ENCODE measurements at regions not wholly inside any gene's neighbourhood (a gene's known extent, or its start where the extent isn't known, plus 50 kb on each side); places are given as distances from the start of the nearest gene placed in this dataset.
A peak's percentile ranks its signal among the peaks of the same experiment; 100 is the strongest.

- Histone ChIP-seq H3K9me3 (ENCODE audit: control insufficient read depth in 2 of 2, insufficient read depth in 1 of 2, low read length in 1 of 2) (no peaks in the 10 kb centered on the region), H3K4me1 (ENCODE audit: control insufficient read depth in 2 of 2, insufficient read depth in 2 of 2, low read length in 2 of 2) (no peaks in the 10 kb centered on the region), H3K36me3 (ENCODE audit: control insufficient read depth in 2 of 2, insufficient read depth in 2 of 2, low read length in 1 of 2) (no peaks in the 10 kb centered on the region), H3K4me3 (ENCODE audit: low read length in 2 of 2) (no peak overlapping the region), H3K27ac (ENCODE audit: low read depth in 1 of 2, low read length in 1 of 2) (no peak overlapping the region), H3K27me3 (ENCODE audit: control insufficient read depth in 2 of 2, insufficient read depth in 1 of 2, low read length in 1 of 2) (peaks cover 3% of the 10 kb centered on the region in 2 donors)
- 96% methylated on average over 4 of the region's 4 CpGs for WGBS
- DNase-seq (ENCODE audit: low read depth in 6 of 9, low spot score in 9 of 9), result no peak
Measured at GRCh38 chr22:22779213-22779612, 108.4 kb upstream of the IGLL5 start.

GRCh38 chr22:22783575-22783974 is 104.0 kb upstream of the IGLL5 start:
- DNase-seq (ENCODE audit: low read depth in 6 of 9, low spot score in 9 of 9), result no peak
- Histone ChIP-seq H3K27ac (ENCODE audit: low read depth in 1 of 2, low read length in 1 of 2) (no peak overlapping the region), H3K9me3 (ENCODE audit: control insufficient read depth in 2 of 2, insufficient read depth in 1 of 2, low read length in 1 of 2) (no peaks in the 10 kb centered on the region), H3K4me3 (ENCODE audit: low read length in 2 of 2) (no peak overlapping the region), H3K4me1 (ENCODE audit: control insufficient read depth in 2 of 2, insufficient read depth in 2 of 2, low read length in 2 of 2) (no peaks in the 10 kb centered on the region), H3K27me3 (ENCODE audit: control insufficient read depth in 2 of 2, insufficient read depth in 1 of 2, low read length in 1 of 2) (peaks cover 3 to 21% of the 10 kb centered on the region in 2 donors), H3K36me3 (ENCODE audit: control insufficient read depth in 2 of 2, insufficient read depth in 2 of 2, low read length in 1 of 2) (no peaks in the 10 kb centered on the region)
- WGBS, result 80% methylated on average over 3 of the region's 3 CpGs

GRCh38 chr22:22784249-22785039 is 103.2 kb upstream of the IGLL5 start:
- Histone ChIP-seq H3K9me3 (ENCODE audit: control insufficient read depth in 2 of 2, insufficient read depth in 1 of 2, low read length in 1 of 2) (no peaks in the 10 kb centered on the region), H3K36me3 (ENCODE audit: control insufficient read depth in 2 of 2, insufficient read depth in 2 of 2, low read length in 1 of 2) (no peaks in the 10 kb centered on the region), H3K27me3 (ENCODE audit: control insufficient read depth in 2 of 2, insufficient read depth in 1 of 2, low read length in 1 of 2) (peaks cover 3 to 21% of the 10 kb centered on the region in 2 donors), H3K4me1 (ENCODE audit: control insufficient read depth in 2 of 2, insufficient read depth in 2 of 2, low read length in 2 of 2) (no peaks in the 10 kb centered on the region), H3K27ac (ENCODE audit: low read depth in 1 of 2, low read length in 1 of 2) (no peak overlapping the region), H3K4me3 (ENCODE audit: low read length in 2 of 2) (no peak overlapping the region)
- DNase-seq (ENCODE audit: low read depth in 6 of 9, low spot score in 9 of 9), result no peak
- 92% methylated on average over 3 of the region's 3 CpGs for WGBS

GRCh38 chr22:22785316-22786065 is 102.1 kb upstream of the IGLL5 start:
- Histone ChIP-seq H3K9me3 (ENCODE audit: control insufficient read depth in 2 of 2, insufficient read depth in 1 of 2, low read length in 1 of 2) (no peaks in the 10 kb centered on the region), H3K27me3 (ENCODE audit: control insufficient read depth in 2 of 2, insufficient read depth in 1 of 2, low read length in 1 of 2) (peaks cover 3 to 20% of the 10 kb centered on the region in 2 donors), H3K27ac (ENCODE audit: low read depth in 1 of 2, low read length in 1 of 2) (no peak overlapping the region), H3K4me3 (ENCODE audit: low read length in 2 of 2) (no peak overlapping the region), H3K36me3 (ENCODE audit: control insufficient read depth in 2 of 2, insufficient read depth in 2 of 2, low read length in 1 of 2) (no peaks in the 10 kb centered on the region), H3K4me1 (ENCODE audit: control insufficient read depth in 2 of 2, insufficient read depth in 2 of 2, low read length in 2 of 2) (peaks cover 0 to 2% of the 10 kb centered on the region in 2 donors)
- no peak for DNase-seq (ENCODE audit: low read depth in 6 of 9, low spot score in 9 of 9)
- WGBS, result 92% methylated on average over 13 of the region's 13 CpGs

- Histone ChIP-seq H3K4me1 (ENCODE audit: control insufficient read depth in 2 of 2, insufficient read depth in 2 of 2, low read length in 2 of 2) (peaks cover 0 to 2% of the 10 kb centered on the region in 2 donors), H3K27ac (ENCODE audit: low read depth in 1 of 2, low read length in 1 of 2) (no peak overlapping the region), H3K27me3 (ENCODE audit: control insufficient read depth in 2 of 2, insufficient read depth in 1 of 2, low read length in 1 of 2) (peaks cover 3 to 17% of the 10 kb centered on the region in 2 donors), H3K9me3 (ENCODE audit: control insufficient read depth in 2 of 2, insufficient read depth in 1 of 2, low read length in 1 of 2) (no peaks in the 10 kb centered on the region), H3K36me3 (ENCODE audit: control insufficient read depth in 2 of 2, insufficient read depth in 2 of 2, low read length in 1 of 2) (no peaks in the 10 kb centered on the region), H3K4me3 (ENCODE audit: low read length in 2 of 2) (no peak overlapping the region)
- no peak for DNase-seq (ENCODE audit: low read depth in 6 of 9, low spot score in 9 of 9)
- WGBS, result 85% methylated on average over 18 of the region's 18 CpGs
Measured at GRCh38 chr22:22786301-22787115, 101.1 kb upstream of the IGLL5 start.

GRCh38 chr22:22787151-22787550 is 100.5 kb upstream of the IGLL5 start:
- Histone ChIP-seq H3K9me3 (ENCODE audit: control insufficient read depth in 2 of 2, insufficient read depth in 1 of 2, low read length in 1 of 2) (no peaks in the 10 kb centered on the region), H3K36me3 (ENCODE audit: control insufficient read depth in 2 of 2, insufficient read depth in 2 of 2, low read length in 1 of 2) (no peaks in the 10 kb centered on the region), H3K4me1 (ENCODE audit: control insufficient read depth in 2 of 2, insufficient read depth in 2 of 2, low read length in 2 of 2) (peaks cover 0 to 2% of the 10 kb centered on the region in 2 donors), H3K27ac (ENCODE audit: low read depth in 1 of 2, low read length in 1 of 2) (no peak overlapping the region), H3K4me3 (ENCODE audit: low read length in 2 of 2) (no peak overlapping the region), H3K27me3 (ENCODE audit: control insufficient read depth in 2 of 2, insufficient read depth in 1 of 2, low read length in 1 of 2) (peaks cover 3 to 17% of the 10 kb centered on the region in 2 donors)
- no peak for DNase-seq (ENCODE audit: low read depth in 6 of 9, low spot score in 9 of 9)
- WGBS, result 96% methylated on average over 6 of the region's 6 CpGs

GRCh38 chr22:22787786-22788459 is 99.7 kb upstream of the IGLL5 start:
- Histone ChIP-seq H3K4me1 (ENCODE audit: control insufficient read depth in 2 of 2, insufficient read depth in 2 of 2, low read length in 2 of 2) (peaks cover 0 to 2% of the 10 kb centered on the region in 2 donors), H3K9me3 (ENCODE audit: control insufficient read depth in 2 of 2, insufficient read depth in 1 of 2, low read length in 1 of 2) (no peaks in the 10 kb centered on the region), H3K4me3 (ENCODE audit: low read length in 2 of 2) (no peak overlapping the region), H3K27me3 (ENCODE audit: control insufficient read depth in 2 of 2, insufficient read depth in 1 of 2, low read length in 1 of 2) (peaks cover 0 to 17% of the 10 kb centered on the region in 2 donors), H3K36me3 (ENCODE audit: control insufficient read depth in 2 of 2, insufficient read depth in 2 of 2, low read length in 1 of 2) (no peaks in the 10 kb centered on the region), H3K27ac (ENCODE audit: low read depth in 1 of 2, low read length in 1 of 2) (no peak overlapping the region)
- DNase-seq (ENCODE audit: low read depth in 6 of 9, low spot score in 9 of 9), result peak in 8 of 9 donors; percentile 43 to 77 (median 62)
- WGBS, result 68% methylated on average over 9 of the region's 9 CpGs

- WGBS, result 81% methylated on average over 9 of the region's 9 CpGs
- DNase-seq (ENCODE audit: low read depth in 6 of 9, low spot score in 9 of 9), result no peak
- H3K9me3 ChIP-seq (ENCODE audit: control insufficient read depth in 2 of 2, insufficient read depth in 1 of 2, low read length in 1 of 2), result no peaks in the 10 kb centered on the region
- H3K4me3 ChIP-seq (ENCODE audit: low read length in 2 of 2), result no peak overlapping the region
- H3K27ac ChIP-seq (ENCODE audit: low read depth in 1 of 2, low read length in 1 of 2), result no peak overlapping the region
- H3K27me3 ChIP-seq (ENCODE audit: control insufficient read depth in 2 of 2, insufficient read depth in 1 of 2, low read length in 1 of 2), result peaks cover 0 to 17% of the 10 kb centered on the region in 2 donors
- H3K4me1 ChIP-seq (ENCODE audit: control insufficient read depth in 2 of 2, insufficient read depth in 2 of 2, low read length in 2 of 2), result peaks cover 0 to 2% of the 10 kb centered on the region in 2 donors
- H3K36me3 ChIP-seq (ENCODE audit: control insufficient read depth in 2 of 2, insufficient read depth in 2 of 2, low read length in 1 of 2), result no peaks in the 10 kb centered on the region
Measured at GRCh38 chr22:22788460-22789037, 99.1 kb upstream of the IGLL5 start.

Measured in thymus (tissue), 11 donors.